Skeletal muscle satellite cell (primary cell): ENCODE measurements at regions not wholly inside any gene's neighbourhood (a gene's known extent, or its start where the extent isn't known, plus 50 kb on each side); places are given as distances from the start of the nearest gene placed in this dataset.

Experiments used
- H3K27me3 ChIP-seq: 2 replicates; pipeline ENCODE4 v1.7.0; 2013; ENCODE audit warnings: low read length; ENCODE audit not compliant: control insufficient read depth, insufficient read depth
- H3K36me3 ChIP-seq: 2 replicates; pipeline ENCODE4 v1.7.0; 2013; ENCODE audit warnings: mild to moderate bottlenecking, control low read depth, low read length; ENCODE audit not compliant: insufficient read depth
- H3K4me1 ChIP-seq: 2 replicates; pipeline ENCODE4 v1.7.0; 2013; ENCODE audit warnings: low read length; ENCODE audit not compliant: control insufficient read depth, insufficient read depth
- H3K4me2 ChIP-seq: 2 replicates; pipeline ENCODE4 v1.7.0; 2013; ENCODE audit warnings: mild to moderate bottlenecking, low read length
- H3K4me3 ChIP-seq: 2 replicates; pipeline ENCODE4 v1.7.0; 2013; ENCODE audit warnings: low read length
- H3K9ac ChIP-seq: 2 replicates; pipeline ENCODE4 v1.7.0; 2013; ENCODE audit warnings: mild to moderate bottlenecking, low read depth, low read length, moderate library complexity
- H3K9me3 ChIP-seq: replicated peaks from 2 replicates; pipeline ENCODE4 v1.7.0; 2013; ENCODE audit warnings: mild to moderate bottlenecking, control low read depth, low read length

GRCh38 chr7:25429731-25430130 is 201.4 kb upstream of the NPVF start:
- no peak overlapping the region for H3K4me2 ChIP-seq

DNA sequence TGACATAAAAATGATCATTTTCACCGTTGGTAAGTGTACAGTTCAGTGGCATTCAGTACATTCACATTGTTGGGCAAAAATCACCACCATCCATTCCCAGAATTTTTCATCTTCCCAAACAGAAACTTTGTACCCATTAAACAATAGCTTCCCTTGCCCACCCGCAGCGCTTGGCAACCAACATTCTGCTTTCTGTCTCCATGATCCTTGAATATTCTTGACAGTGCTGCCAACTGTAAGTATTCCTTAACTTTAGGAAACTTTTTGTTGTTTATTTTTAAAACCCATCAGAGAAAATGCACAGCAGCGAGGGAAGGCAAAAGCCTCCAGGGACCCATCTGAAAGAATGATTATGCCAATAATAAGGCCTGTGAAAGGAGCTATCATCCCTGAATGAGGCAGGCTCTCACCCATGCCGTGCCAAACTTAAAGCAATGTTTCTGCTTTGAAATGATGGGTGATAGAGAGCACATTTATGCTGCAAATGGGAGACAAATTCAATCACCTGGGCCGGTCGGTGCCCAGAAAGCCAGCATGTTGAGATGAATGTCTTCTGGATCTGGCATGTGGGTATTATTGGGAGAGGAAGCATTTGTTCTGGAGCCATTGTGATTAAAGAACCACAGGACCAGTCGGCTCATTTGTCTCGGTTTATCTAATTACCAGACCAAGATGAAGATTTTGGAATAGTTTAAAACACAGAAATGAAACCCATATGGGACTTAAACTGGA is 202.1 kb upstream of the NPVF start:
- no peak overlapping the region for H3K4me3 ChIP-seq
- no peaks in the 10 kb centered on the region for H3K4me1 ChIP-seq
- H3K36me3 ChIP-seq = no peaks in the 10 kb centered on the region
- no peaks in the 10 kb centered on the region for H3K27me3 ChIP-seq
- no peak overlapping the region for H3K9ac ChIP-seq
- no peaks in the 10 kb centered on the region for H3K9me3 ChIP-seq
- no peak overlapping the region for H3K4me2 ChIP-seq

More at GRCh38 chr7:25429731-25430130, 201.4 kb upstream of the NPVF start:
- Histone ChIP-seq H3K27me3 (no peaks in the 10 kb centered on the region), H3K9me3 (no peaks in the 10 kb centered on the region), H3K9ac (no peak overlapping the region), H3K4me3 (no peak overlapping the region), H3K4me1 (no peaks in the 10 kb centered on the region), H3K36me3 (no peaks in the 10 kb centered on the region)

DNA sequence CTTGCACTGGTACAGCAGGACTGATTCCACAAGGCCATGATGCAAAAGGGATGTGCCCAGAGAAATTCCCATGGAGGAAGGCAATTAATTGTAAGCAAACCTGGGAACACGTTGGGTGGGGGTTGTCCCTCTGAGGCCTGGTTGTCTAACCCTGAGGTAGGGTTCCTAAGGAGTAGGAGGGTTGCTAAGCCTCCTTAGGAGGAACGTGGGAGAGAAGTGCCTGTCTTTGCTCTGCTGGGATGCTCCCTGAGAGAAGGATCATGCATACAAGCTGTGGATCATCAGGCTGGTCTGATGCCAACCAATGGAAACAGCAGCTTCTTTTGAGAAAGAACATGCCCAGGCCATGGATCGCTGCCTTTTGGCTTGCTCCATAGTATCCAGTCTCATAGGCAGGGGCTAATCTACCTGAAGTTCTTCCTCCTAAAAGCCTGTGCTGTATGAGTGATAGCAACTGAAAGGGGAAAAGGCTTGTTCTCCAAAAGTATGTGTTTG is 203.7 kb upstream of the NPVF start:
- Histone ChIP-seq H3K27me3 (no peaks in the 10 kb centered on the region), H3K9me3 (no peaks in the 10 kb centered on the region), H3K36me3 (no peaks in the 10 kb centered on the region), H3K4me3 (no peak overlapping the region), H3K4me1 (no peaks in the 10 kb centered on the region), H3K9ac (no peak overlapping the region), H3K4me2 (no peak overlapping the region)

DNA sequence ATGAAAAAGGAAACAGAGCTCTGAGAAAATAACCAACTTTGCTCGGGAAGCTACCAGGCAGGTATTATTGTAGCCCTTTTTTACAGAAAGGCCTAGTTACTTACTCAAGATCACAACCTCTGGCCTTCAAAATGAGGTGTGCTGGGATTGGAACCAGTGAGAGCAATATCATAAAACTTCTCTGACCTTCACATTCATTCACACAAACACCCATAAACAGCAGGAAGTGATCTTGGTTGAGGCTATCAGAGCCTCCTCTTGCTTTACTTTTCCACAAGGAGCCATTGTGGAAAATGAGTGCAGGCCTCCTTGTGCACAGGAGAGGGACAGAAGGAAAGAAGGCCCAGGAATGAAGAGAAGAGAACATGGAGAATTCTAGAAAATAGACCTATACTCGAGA is 204.5 kb upstream of the NPVF start:
- no peaks in the 10 kb centered on the region for H3K9me3 ChIP-seq
- no peaks in the 10 kb centered on the region for H3K4me1 ChIP-seq
- H3K4me3 ChIP-seq = no peak overlapping the region
- H3K36me3 ChIP-seq = no peaks in the 10 kb centered on the region
- no peaks in the 10 kb centered on the region for H3K27me3 ChIP-seq
- H3K4me2 ChIP-seq = no peak overlapping the region
- no peak overlapping the region for H3K9ac ChIP-seq

DNA sequence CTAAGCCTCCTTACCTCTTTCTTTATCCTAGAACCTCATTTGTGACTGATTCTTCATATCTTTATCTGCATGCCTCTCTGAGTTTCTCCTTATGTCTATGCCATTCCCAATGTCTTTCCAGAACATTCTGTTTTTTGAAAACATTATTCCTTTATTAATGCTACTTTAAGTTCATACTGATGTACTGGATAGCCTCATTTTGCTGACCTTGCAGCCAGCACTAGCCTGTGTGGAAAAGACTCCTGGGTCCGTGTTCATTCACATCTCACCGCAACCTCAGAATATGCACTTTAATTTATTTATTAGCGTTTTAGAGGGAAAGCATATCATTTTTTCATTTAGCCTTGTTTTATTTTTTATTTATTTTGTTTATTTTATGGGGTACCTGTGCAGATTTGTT is 208.1 kb upstream of the NPVF start:
- no peak overlapping the region for H3K4me2 ChIP-seq
- H3K27me3 ChIP-seq = no peaks in the 10 kb centered on the region
- no peaks in the 10 kb centered on the region for H3K9me3 ChIP-seq
- H3K4me3 ChIP-seq = no peak overlapping the region
- H3K9ac ChIP-seq = no peak overlapping the region
- no peaks in the 10 kb centered on the region for H3K4me1 ChIP-seq
- H3K36me3 ChIP-seq = no peaks in the 10 kb centered on the region

DNA sequence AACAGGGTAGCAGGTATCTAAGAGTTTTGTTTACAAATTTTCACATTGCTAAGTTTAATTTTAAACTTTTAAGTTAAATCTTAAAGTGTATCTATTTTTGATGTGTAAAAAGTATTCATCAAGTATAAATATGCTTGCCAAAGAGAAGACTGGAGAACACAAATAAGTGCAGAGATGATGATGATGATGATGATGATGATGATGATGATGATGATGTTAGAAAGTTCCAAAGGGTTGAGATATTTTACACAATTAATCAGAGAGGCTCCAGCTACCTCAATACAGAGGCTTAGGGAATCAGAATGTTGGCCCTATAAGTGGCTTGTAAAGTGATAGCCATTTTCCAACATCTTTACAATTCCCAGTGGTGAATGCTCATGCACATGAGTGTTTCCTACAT is 209.0 kb upstream of the NPVF start:
- H3K4me2 ChIP-seq = no peak overlapping the region
- H3K9ac ChIP-seq = no peak overlapping the region

DNA sequence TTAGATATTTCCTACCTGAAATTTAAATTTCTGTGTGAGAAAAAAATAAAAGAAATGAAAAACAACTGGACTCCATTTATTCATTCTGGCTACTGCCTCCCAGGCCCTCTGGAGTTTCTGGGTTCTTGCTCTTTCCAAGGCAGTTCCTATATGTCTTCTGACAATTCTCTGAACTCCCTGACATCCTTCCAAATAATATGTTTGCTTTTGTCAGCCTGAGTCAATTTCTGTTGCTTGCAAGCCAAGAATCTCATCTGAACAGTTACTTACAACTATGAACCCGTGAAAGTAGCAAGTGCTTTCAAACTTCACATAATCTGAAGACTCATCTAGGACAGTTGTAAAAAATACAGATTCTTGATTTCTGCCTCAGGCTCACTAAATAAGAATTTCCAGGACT is 216.7 kb upstream of the NPVF start:
- Histone ChIP-seq H3K4me1 (no peaks in the 10 kb centered on the region), H3K4me3 (no peak overlapping the region), H3K9ac (no peak overlapping the region), H3K36me3 (no peaks in the 10 kb centered on the region), H3K9me3 (no peaks in the 10 kb centered on the region), H3K4me2 (no peak overlapping the region), H3K27me3 (no peaks in the 10 kb centered on the region)

More for the DNA sequence above, 209.0 kb upstream of the NPVF start:
- no peaks in the 10 kb centered on the region for H3K9me3 ChIP-seq
- no peak overlapping the region for H3K4me3 ChIP-seq
- no peaks in the 10 kb centered on the region for H3K27me3 ChIP-seq
- no peaks in the 10 kb centered on the region for H3K4me1 ChIP-seq
- H3K36me3 ChIP-seq = no peaks in the 10 kb centered on the region

GRCh38 chr7:25448301-25448700 is 220.0 kb upstream of the NPVF start:
- Histone ChIP-seq H3K36me3 (no peaks in the 10 kb centered on the region), H3K27me3 (no peaks in the 10 kb centered on the region), H3K4me3 (no peak overlapping the region), H3K4me2 (no peak overlapping the region), H3K4me1 (no peaks in the 10 kb centered on the region), H3K9ac (no peak overlapping the region), H3K9me3 (no peaks in the 10 kb centered on the region)

- H3K9me3 ChIP-seq = no peaks in the 10 kb centered on the region
- no peak overlapping the region for H3K4me2 ChIP-seq
- H3K9ac ChIP-seq = no peak overlapping the region
- H3K27me3 ChIP-seq = peaks cover 6% of the 10 kb centered on the region
- no peaks in the 10 kb centered on the region for H3K36me3 ChIP-seq
- H3K4me1 ChIP-seq = peaks cover 3% of the 10 kb centered on the region
- H3K4me3 ChIP-seq = no peak overlapping the region
Measured at GRCh38 chr7:25454020-25454419, 225.7 kb upstream of the NPVF start.

- H3K9ac ChIP-seq = no peak overlapping the region
- H3K4me1 ChIP-seq = peaks cover 3% of the 10 kb centered on the region
- peak overlapping the region; percentile 45 for H3K4me2 ChIP-seq
- H3K4me3 ChIP-seq = no peak overlapping the region
- H3K36me3 ChIP-seq = no peaks in the 10 kb centered on the region
- peaks cover 6% of the 10 kb centered on the region for H3K27me3 ChIP-seq
- no peaks in the 10 kb centered on the region for H3K9me3 ChIP-seq
Measured at GRCh38 chr7:25454562-25455041, 226.3 kb upstream of the NPVF start.

- peaks cover 3% of the 10 kb centered on the region for H3K4me1 ChIP-seq
- H3K9me3 ChIP-seq = no peaks in the 10 kb centered on the region
- peaks cover 6% of the 10 kb centered on the region for H3K27me3 ChIP-seq
- no peak overlapping the region for H3K4me2 ChIP-seq
- H3K9ac ChIP-seq = no peak overlapping the region
- no peak overlapping the region for H3K4me3 ChIP-seq
- H3K36me3 ChIP-seq = no peaks in the 10 kb centered on the region
Measured at GRCh38 chr7:25455683-25456251, 227.5 kb upstream of the NPVF start.
